ENCODE measurements at regions not wholly inside any gene's neighbourhood (a gene's known extent, or its start where the extent isn't known, plus 50 kb on each side); places are given as distances from the start of the nearest gene placed in this dataset.

- H3K36me3 ChIP-seq: no peaks in the 10 kb centered on the region
- TF ChIP-seq CTCF (IDR thresholded peaks at IDR 0.05): no peak
- no peak overlapping the region for H3K4me3 ChIP-seq
- no peaks in the 10 kb centered on the region for H3K27me3 ChIP-seq (ENCODE audit: low read depth)
- no peak for ATAC-seq
- no peak for DNase-seq
- H3K9me3 ChIP-seq: no peaks in the 10 kb centered on the region
- H3K4me1 ChIP-seq: no peaks in the 10 kb centered on the region
- H3K27ac ChIP-seq: no peak overlapping the region
- intact Hi-C loops (cut with DNase I): no loop called here
These were observed 406.1 kb downstream of the ICE1 start for GRCh38 chr5:5828619-5829018.

- no peak overlapping the region for H3K27ac ChIP-seq
- TF ChIP-seq CTCF (IDR thresholded peaks at IDR 0.05): no peak
- no peaks in the 10 kb centered on the region for H3K27me3 ChIP-seq (ENCODE audit: low read depth)
- DNase-seq (no peak), ATAC-seq (no peak)
- intact Hi-C loops (cut with DNase I): no loop called here
- no peaks in the 10 kb centered on the region for H3K36me3 ChIP-seq
- no peaks in the 10 kb centered on the region for H3K9me3 ChIP-seq
- H3K4me1 ChIP-seq: no peaks in the 10 kb centered on the region
- H3K4me3 ChIP-seq: no peak overlapping the region
These were observed 404.4 kb downstream of the ICE1 start for GRCh38 chr5:5826911-5827310.

GRCh38 chr5:5822729-5823257, 400.3 kb downstream of the ICE1 start:
- DNase-seq (no peak), ATAC-seq (no peak)
- Histone ChIP-seq H3K36me3 (no peaks in the 10 kb centered on the region), H3K27me3 (ENCODE audit: low read depth) (no peaks in the 10 kb centered on the region), H3K4me1 (no peaks in the 10 kb centered on the region), H3K27ac (no peak overlapping the region), H3K9me3 (no peaks in the 10 kb centered on the region), H3K4me3 (no peak overlapping the region)
- TF ChIP-seq CTCF (IDR thresholded peaks at IDR 0.05): no peak
- intact Hi-C loops (cut with DNase I): no loop called here

- Histone ChIP-seq H3K27me3 (ENCODE audit: low read depth) (no peaks in the 10 kb centered on the region), H3K4me3 (no peak overlapping the region), H3K36me3 (no peaks in the 10 kb centered on the region), H3K27ac (no peak overlapping the region), H3K9me3 (no peaks in the 10 kb centered on the region), H3K4me1 (no peaks in the 10 kb centered on the region)
- intact Hi-C loops (cut with DNase I): no loop called here
- no peak for TF ChIP-seq CTCF (IDR thresholded peaks at IDR 0.05)
- DNase-seq (no peak), ATAC-seq (no peak)
These were observed 394.5 kb downstream of the ICE1 start for GRCh38 chr5:5816960-5817359.

GRCh38 chr5:5813441-5813840, 391.0 kb downstream of the ICE1 start:
- DNase-seq (no peak), ATAC-seq (no peak)
- no peak overlapping the region for H3K4me3 ChIP-seq
- TF ChIP-seq CTCF (IDR thresholded peaks at IDR 0.05): no peak
- no peaks in the 10 kb centered on the region for H3K27me3 ChIP-seq (ENCODE audit: low read depth)
- no peaks in the 10 kb centered on the region for H3K9me3 ChIP-seq
- intact Hi-C loops (cut with DNase I): no loop called here
- H3K36me3 ChIP-seq: no peaks in the 10 kb centered on the region
- no peak overlapping the region for H3K27ac ChIP-seq
- no peaks in the 10 kb centered on the region for H3K4me1 ChIP-seq

- Histone ChIP-seq H3K9me3 (no peaks in the 10 kb centered on the region), H3K36me3 (no peaks in the 10 kb centered on the region), H3K4me3 (no peak overlapping the region), H3K27me3 (ENCODE audit: low read depth) (no peaks in the 10 kb centered on the region), H3K4me1 (no peaks in the 10 kb centered on the region), H3K27ac (no peak overlapping the region)
- TF ChIP-seq CTCF (IDR thresholded peaks at IDR 0.05): no peak
- DNase-seq (no peak), ATAC-seq (no peak)
- intact Hi-C loops (cut with DNase I): no loop called here
These were observed 388.0 kb downstream of the ICE1 start for GRCh38 chr5:5810461-5810860.

Measured in lower lobe of right lung (tissue), 2 donors.